Esophagus muscularis mucosa (tissue), 4 donors: ENCODE measurements at regions not wholly inside any gene's neighbourhood (a gene's known extent, or its start where the extent isn't known, plus 50 kb on each side); places are given as distances from the start of the nearest gene placed in this dataset.

Experiments used
- CTCF ChIP-seq, 3 experiments: fragments of 200-600 bp in 2 of 3; fragments of 450-650 bp in 1 of 3; sonication (generic) in 2 of 3; IDR thresholded peaks; one replicate each; pipeline ENCODE4 v1.5.1; 2017 to 2019; ENCODE audit warnings: antibody characterized with exemption in 3 of 3, mild to moderate bottlenecking in 2 of 3, moderate library complexity in 1 of 3
- EP300 ChIP-seq: sonication (generic); formaldehyde crosslinking; IDR thresholded peaks from one replicate; pipeline ENCODE4 v1.6.1; 2017; ENCODE audit warnings: antibody characterized with exemption
- POLR2A ChIP-seq: fragments of 450-650 bp; IDR thresholded peaks from one replicate; pipeline ENCODE4 v1.6.1; 2017; ENCODE audit warnings: antibody characterized with exemption, moderate library complexity, mild to moderate bottlenecking, low read depth
- POLR2AphosphoS5 ChIP-seq, 2 donors: sonication (generic); formaldehyde crosslinking; IDR thresholded peaks; one replicate each; pipeline ENCODE4 v1.6.1; 2017; ENCODE audit warnings: antibody characterized with exemption in 2 of 2

- TF ChIP-seq CTCF (IDR thresholded peaks at IDR 0.05): no peak
- no peak for TF ChIP-seq POLR2A
- TF ChIP-seq POLR2AphosphoS5 (IDR thresholded peaks at IDR 0.05): no peak
- no peak for TF ChIP-seq EP300
Measured at GRCh38 chr17:22131740-22132139, 439.4 kb downstream of the KCNJ18 start.
